ENCODE measurements at regions not wholly inside any gene's neighbourhood (a gene's known extent, or its start where the extent isn't known, plus 50 kb on each side); places are given as distances from the start of the nearest gene placed in this dataset.

DNA sequence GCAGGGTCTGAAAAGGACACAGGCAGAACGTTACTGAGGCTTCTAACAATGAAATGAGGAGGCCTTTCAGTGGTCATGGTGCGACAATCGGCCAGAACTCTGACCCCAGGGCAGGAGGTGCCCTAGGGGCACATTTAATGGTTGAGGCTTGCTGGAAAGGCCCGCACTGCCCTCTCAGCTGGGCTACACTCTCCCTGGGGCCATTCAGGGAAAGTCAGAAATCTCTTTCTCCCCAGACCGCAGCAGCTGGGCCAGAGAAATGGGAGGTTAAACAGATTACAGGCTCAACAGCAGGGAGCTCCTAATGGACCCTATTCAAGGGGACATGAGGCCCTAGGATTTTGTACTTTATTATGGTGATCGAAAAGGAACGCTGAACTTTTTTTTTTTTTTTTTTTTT is 85.6 kb upstream of the FGFR2 start (continued):
- TF ChIP-seq, protein P1, sequence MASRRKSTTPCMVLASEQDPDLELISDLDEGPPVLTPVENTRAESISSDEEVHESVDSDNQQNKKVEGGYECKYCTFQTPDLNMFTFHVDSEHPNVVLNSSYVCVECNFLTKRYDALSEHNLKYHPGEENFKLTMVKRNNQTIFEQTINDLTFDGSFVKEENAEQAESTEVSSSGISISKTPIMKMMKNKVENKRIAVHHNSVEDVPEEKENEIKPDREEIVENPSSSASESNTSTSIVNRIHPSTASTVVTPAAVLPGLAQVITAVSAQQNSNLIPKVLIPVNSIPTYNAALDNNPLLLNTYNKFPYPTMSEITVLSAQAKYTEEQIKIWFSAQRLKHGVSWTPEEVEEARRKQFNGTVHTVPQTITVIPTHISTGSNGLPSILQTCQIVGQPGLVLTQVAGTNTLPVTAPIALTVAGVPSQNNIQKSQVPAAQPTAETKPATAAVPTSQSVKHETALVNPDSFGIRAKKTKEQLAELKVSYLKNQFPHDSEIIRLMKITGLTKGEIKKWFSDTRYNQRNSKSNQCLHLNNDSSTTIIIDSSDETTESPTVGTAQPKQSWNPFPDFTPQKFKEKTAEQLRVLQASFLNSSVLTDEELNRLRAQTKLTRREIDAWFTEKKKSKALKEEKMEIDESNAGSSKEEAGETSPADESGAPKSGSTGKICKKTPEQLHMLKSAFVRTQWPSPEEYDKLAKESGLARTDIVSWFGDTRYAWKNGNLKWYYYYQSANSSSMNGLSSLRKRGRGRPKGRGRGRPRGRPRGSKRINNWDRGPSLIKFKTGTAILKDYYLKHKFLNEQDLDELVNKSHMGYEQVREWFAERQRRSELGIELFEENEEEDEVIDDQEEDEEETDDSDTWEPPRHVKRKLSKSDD (conservative IDR thresholded peaks at IDR 0.05; ENCODE audit: low read length), result no peak
- TF ChIP-seq, protein P2, sequence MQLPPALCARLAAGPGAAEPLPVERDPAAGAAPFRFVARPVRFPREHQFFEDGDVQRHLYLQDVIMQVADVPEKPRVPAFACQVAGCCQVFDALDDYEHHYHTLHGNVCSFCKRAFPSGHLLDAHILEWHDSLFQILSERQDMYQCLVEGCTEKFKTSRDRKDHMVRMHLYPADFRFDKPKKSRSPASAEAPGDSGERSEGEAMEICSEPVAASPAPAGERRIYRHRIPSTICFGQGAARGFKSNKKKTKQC (CRISPR knock-in tag; IDR thresholded peaks at IDR 0.05), result no peak
- TF ChIP-seq TGIF2 (CRISPR knock-in tag; IDR thresholded peaks at IDR 0.05) (no peak), PML (IDR thresholded peaks at IDR 0.05; ENCODE audit: low read length) (no peak)
- TF ChIP-seq, protein P3, sequence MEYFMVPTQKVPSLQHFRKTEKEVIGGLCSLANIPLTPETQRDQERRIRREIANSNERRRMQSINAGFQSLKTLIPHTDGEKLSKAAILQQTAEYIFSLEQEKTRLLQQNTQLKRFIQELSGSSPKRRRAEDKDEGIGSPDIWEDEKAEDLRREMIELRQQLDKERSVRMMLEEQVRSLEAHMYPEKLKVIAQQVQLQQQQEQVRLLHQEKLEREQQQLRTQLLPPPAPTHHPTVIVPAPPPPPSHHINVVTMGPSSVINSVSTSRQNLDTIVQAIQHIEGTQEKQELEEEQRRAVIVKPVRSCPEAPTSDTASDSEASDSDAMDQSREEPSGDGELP (CRISPR knock-in tag; IDR thresholded peaks at IDR 0.05; ENCODE audit: borderline replicate concordance), result no peak

DNA sequence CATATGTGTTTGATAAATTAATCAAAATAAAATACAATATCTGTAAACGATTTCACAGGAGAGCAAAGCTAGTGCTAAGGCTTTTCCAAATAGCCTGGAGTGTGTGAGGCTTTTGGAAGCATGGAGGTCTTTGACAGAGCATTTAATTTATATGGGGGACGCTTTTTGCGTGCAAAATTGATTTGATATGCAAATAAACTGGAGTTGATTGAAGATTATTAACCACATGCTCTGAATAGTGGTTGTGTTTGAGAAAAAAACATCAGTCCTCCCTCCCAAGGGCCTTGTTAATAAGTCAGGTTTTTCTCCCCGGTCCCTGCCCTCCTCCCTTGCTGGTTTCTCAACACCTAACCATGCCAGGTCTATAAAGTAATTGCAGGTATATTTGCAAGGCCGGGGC is 85.1 kb upstream of the FGFR2 start:
- DNase-seq (ENCODE audit: extremely low read depth in 1 of 4, low spot score in 3 of 4), result no peak
- TF ChIP-seq ZNF253 (CRISPR knock-in tag; conservative IDR thresholded peaks at IDR 0.05), result no peak
- TF ChIP-seq ZNF184 (CRISPR knock-in tag; IDR thresholded peaks at IDR 0.05), result no peak
- TF ChIP-seq HNRNPUL1 (IDR thresholded peaks at IDR 0.05; ENCODE audit: low read length), result no peak
- no peak for TF ChIP-seq EWSR1 (IDR thresholded peaks at IDR 0.05; ENCODE audit: borderline replicate concordance, low read depth, partially characterized antibody)
- no peak for TF ChIP-seq PHB (CRISPR knock-in tag; IDR thresholded peaks at IDR 0.05)
- no peak for TF ChIP-seq PTRF (tag; IDR thresholded peaks at IDR 0.05)
- TF ChIP-seq, protein P4, sequence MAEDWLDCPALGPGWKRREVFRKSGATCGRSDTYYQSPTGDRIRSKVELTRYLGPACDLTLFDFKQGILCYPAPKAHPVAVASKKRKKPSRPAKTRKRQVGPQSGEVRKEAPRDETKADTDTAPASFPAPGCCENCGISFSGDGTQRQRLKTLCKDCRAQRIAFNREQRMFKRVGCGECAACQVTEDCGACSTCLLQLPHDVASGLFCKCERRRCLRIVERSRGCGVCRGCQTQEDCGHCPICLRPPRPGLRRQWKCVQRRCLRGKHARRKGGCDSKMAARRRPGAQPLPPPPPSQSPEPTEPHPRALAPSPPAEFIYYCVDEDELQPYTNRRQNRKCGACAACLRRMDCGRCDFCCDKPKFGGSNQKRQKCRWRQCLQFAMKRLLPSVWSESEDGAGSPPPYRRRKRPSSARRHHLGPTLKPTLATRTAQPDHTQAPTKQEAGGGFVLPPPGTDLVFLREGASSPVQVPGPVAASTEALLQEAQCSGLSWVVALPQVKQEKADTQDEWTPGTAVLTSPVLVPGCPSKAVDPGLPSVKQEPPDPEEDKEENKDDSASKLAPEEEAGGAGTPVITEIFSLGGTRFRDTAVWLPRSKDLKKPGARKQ (CRISPR knock-in tag; IDR thresholded peaks at IDR 0.05), result no peak
- TF ChIP-seq GATAD2A (IDR thresholded peaks at IDR 0.05), result no peak
- TF ChIP-seq, protein P5, sequence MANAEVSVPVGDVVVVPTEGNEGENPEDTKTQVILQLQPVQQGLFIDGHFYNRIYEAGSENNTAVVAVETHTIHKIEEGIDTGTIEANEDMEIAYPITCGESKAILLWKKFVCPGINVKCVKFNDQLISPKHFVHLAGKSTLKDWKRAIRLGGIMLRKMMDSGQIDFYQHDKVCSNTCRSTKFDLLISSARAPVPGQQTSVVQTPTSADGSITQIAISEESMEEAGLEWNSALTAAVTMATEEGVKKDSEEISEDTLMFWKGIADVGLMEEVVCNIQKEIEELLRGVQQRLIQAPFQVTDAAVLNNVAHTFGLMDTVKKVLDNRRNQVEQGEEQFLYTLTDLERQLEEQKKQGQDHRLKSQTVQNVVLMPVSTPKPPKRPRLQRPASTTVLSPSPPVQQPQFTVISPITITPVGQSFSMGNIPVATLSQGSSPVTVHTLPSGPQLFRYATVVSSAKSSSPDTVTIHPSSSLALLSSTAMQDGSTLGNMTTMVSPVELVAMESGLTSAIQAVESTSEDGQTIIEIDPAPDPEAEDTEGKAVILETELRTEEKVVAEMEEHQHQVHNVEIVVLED (CRISPR knock-in tag; IDR thresholded peaks at IDR 0.05), result no peak
- TF ChIP-seq ZNF695 (CRISPR knock-in tag; IDR thresholded peaks at IDR 0.05), result no peak
- TF ChIP-seq MCM7 (IDR thresholded peaks at IDR 0.05), result no peak
- TF ChIP-seq RUNX1 (IDR thresholded peaks at IDR 0.05; ENCODE audit: low read depth), result no peak
- TF ChIP-seq PML (IDR thresholded peaks at IDR 0.05; ENCODE audit: low read length), result no peak
- no peaks in the 10 kb centered on the region for H3K36me3 ChIP-seq (ENCODE audit: control insufficient read depth, insufficient read depth, low read length)
- H3K4me1 ChIP-seq (replicated peaks in 1 of 2; ENCODE audit: control insufficient read depth in 2 of 2, insufficient read depth in 2 of 2, low read length in 2 of 2), result no peaks in the 10 kb centered on the region
- H3K27ac ChIP-seq (ENCODE audit: extremely low read depth, low read depth, low read length), result no peak overlapping the region
- 0% methylated on average over 5 of the region's 5 CpGs for WGBS (ENCODE audit: insufficient coverage, low coverage, missing lambda C conversion rate)
- FAIRE-seq, result no peak
- H4K20me1 ChIP-seq (replicated peaks; ENCODE audit: control insufficient read depth, insufficient read depth, low read length), result no peaks in the 10 kb centered on the region
- H3K4me3 ChIP-seq, result no peak overlapping the region
- POLR2A ChIA-PET, result no interaction called here
- no TSS peak for BruUV-seq (replicated peaks)
- no peaks in the 10 kb centered on the region for H3K9me3 ChIP-seq (replicated peaks; ENCODE audit: control insufficient read depth, insufficient read depth, low read depth, low read length)
- H3K4me2 ChIP-seq (ENCODE audit: insufficient read depth, low read length), result no peak overlapping the region
- no peak overlapping the region for H3K9ac ChIP-seq (ENCODE audit: insufficient read depth in 1 of 2, low read depth in 2 of 2, low read length in 2 of 2)
- ATAC-seq, result no peak
- H3K27me3 ChIP-seq (ENCODE audit: control insufficient read depth in 2 of 2, insufficient read depth in 2 of 2, low read length in 2 of 2), result peaks cover 4 to 37% of the 10 kb centered on the region in 2 experiments
- in situ Hi-C loops (cut with MboI) (no loop called here), intact Hi-C loops (cut with micrococcal nuclease) (no loop called here)
- CTCF ChIA-PET (ENCODE audit: low intra/inter-chr PET ratio), result no interaction called here
- H3K79me2 ChIP-seq (ENCODE audit: control insufficient read depth, insufficient read depth, low read length), result no peaks in the 10 kb centered on the region
- no peaks in the 10 kb centered on the region for H3K9me1 ChIP-seq (ENCODE audit: control insufficient read depth, insufficient read depth, low read length)
- no peak overlapping the region for H2AFZ ChIP-seq (ENCODE audit: low read depth, low read length)

Data from K562 (cell line).